H1 (cell line): ENCODE measurements at regions not wholly inside any gene's neighbourhood (a gene's known extent, or its start where the extent isn't known, plus 50 kb on each side); places are given as distances from the start of the nearest gene placed in this dataset.

Experiments used
- CTCF ChIA-PET: fragments of 300-600 bp; sonication (Branson Sonifier 250); formaldehyde crosslinking; loops from one replicate; lab custom pipeline; 2021; ENCODE audit not compliant: partially characterized antibody; lab: Charles Lee
- POLR2A ChIA-PET: fragments of 300-600 bp; sonication (Branson Sonifier 250); formaldehyde crosslinking; loops from one replicate; lab custom pipeline; 2021; ENCODE audit warnings: inconsistent platforms; ENCODE audit not compliant: partially characterized antibody; lab: Charles Lee
- DNase-seq, 2 experiments: peaks; one replicate each; pipeline versions ENCODE4 v3.0.0 to v3.0.0-alpha.2; 2010 to 2022; ENCODE audit warnings: low spot score in 2 of 2, low read depth in 1 of 2, mixed read lengths in 1 of 2
- FAIRE-seq: peaks from 2 replicates; lab custom pipeline; 2011; peaks lifted over from hg19 to GRCh38; lab: Jason Lieb, UNC
- H2AFZ ChIP-seq: 2 replicates; pipeline ENCODE4 v1.8.1; 2012; ENCODE audit warnings: low read length, inconsistent platforms
- H2AK5ac ChIP-seq: 2 replicates; pipeline ENCODE4 v1.6.1; 2013; ENCODE audit warnings: low read depth, low read length
- H2BK120ac ChIP-seq: replicated peaks from 2 replicates; pipeline ENCODE3; 2013; ENCODE audit warnings: low read depth, low read length, inconsistent platforms
- H2BK12ac ChIP-seq: 2 replicates; pipeline ENCODE4 v1.6.1; 2013; ENCODE audit warnings: low read depth, low read length
- H2BK15ac ChIP-seq: 2 replicates; pipeline ENCODE4 v1.6.1; 2013; ENCODE audit warnings: low read length
- H2BK20ac ChIP-seq: 2 replicates; pipeline ENCODE4 v1.6.1; 2013; ENCODE audit warnings: low read length
- H2BK5ac ChIP-seq: 2 replicates; pipeline ENCODE4 v1.6.1; 2013; ENCODE audit warnings: low read depth, low read length
- H3K14ac ChIP-seq: 2 replicates; pipeline ENCODE4 v1.6.1; 2013; ENCODE audit warnings: inconsistent platforms; ENCODE audit not compliant: insufficient read length
- H3K18ac ChIP-seq: 2 replicates; pipeline ENCODE4 v1.6.1; 2013; ENCODE audit warnings: low read length; ENCODE audit errors: extremely low read depth
- H3K23ac ChIP-seq: 2 replicates; pipeline ENCODE4 v1.6.1; 2013; ENCODE audit warnings: inconsistent platforms; ENCODE audit not compliant: insufficient read length
- H3K23me2 ChIP-seq: 2 replicates; pipeline ENCODE4 v1.6.1; 2013; ENCODE audit warnings: low read depth, low read length
- H3K27ac ChIP-seq: 2 replicates; pipeline ENCODE4 v1.6.1; 2011; ENCODE audit warnings: low read depth, low read length, inconsistent platforms
- H3K27me3 ChIP-seq, 4 experiments: replicated peaks in 1 of 4; 1 replicate in 1 of 4; 2 replicates in 3 of 4; pipeline versions ENCODE4 v1.6.1 to v1.8.1; 2011 to 2013; ENCODE audit warnings: low read length in 3 of 4, mild to moderate bottlenecking in 3 of 4, inconsistent platforms in 2 of 4, mixed read lengths in 2 of 4, moderate library complexity in 1 of 4; ENCODE audit not compliant: control insufficient read depth in 3 of 4, insufficient read depth in 3 of 4; ENCODE audit errors: extremely low read depth in 1 of 4
- H3K36me3 ChIP-seq, 4 experiments: 2 replicates each; pipeline versions ENCODE4 v1.6.1 to v1.8.1; 2011 to 2013; ENCODE audit warnings: mild to moderate bottlenecking in 4 of 4, low read length in 3 of 4, moderate library complexity in 2 of 4, control low read depth in 1 of 4, inconsistent platforms in 1 of 4; ENCODE audit not compliant: insufficient read depth in 4 of 4, control insufficient read depth in 2 of 4
- H3K4ac ChIP-seq: replicated peaks from 2 replicates; pipeline ENCODE3; 2013; ENCODE audit warnings: low read length, low read depth, mixed read lengths, inconsistent platforms; ENCODE audit not compliant: insufficient read length
- H3K4me1 ChIP-seq, 4 experiments: replicated peaks in 1 of 4; 1 replicate in 1 of 4; 2 replicates in 3 of 4; pipeline versions ENCODE4 v1.6.1 to v1.8.1; 2011 to 2013; ENCODE audit warnings: low read length in 3 of 4, inconsistent platforms in 2 of 4, mixed read lengths in 1 of 4; ENCODE audit not compliant: insufficient read depth in 4 of 4, control insufficient read depth in 3 of 4
- H3K4me2 ChIP-seq, 2 experiments: 2 replicates each; pipeline versions ENCODE4 v1.6.1 to v1.8.1; 2011 to 2013; ENCODE audit warnings: low read depth in 2 of 2, low read length in 2 of 2, control low read depth in 1 of 2, inconsistent platforms in 1 of 2, mild to moderate bottlenecking in 1 of 2; ENCODE audit not compliant: insufficient read depth in 1 of 2
- H3K4me3 ChIP-seq, 4 experiments: fragments of 200-600, 300-600 bp in 1 of 4; sonication (generic), shearing (Covaris generic), sonication (Bioruptor Twin) in 1 of 4; 2 replicates each; pipeline versions ENCODE4 v1.5.1 to v1.8.1; 2011 to 2016; ENCODE audit warnings: low read length in 4 of 4, low read depth in 3 of 4, control low read depth in 2 of 4, inconsistent platforms in 2 of 4, mild to moderate bottlenecking in 2 of 4, mixed read lengths in 1 of 4, moderate library complexity in 1 of 4; ENCODE audit not compliant: insufficient read depth in 2 of 4; ENCODE audit errors: extremely low read depth in 1 of 4
- H3K56ac ChIP-seq: replicated peaks from 2 replicates; pipeline ENCODE3; 2013; ENCODE audit warnings: low read depth, mild to moderate bottlenecking, mixed read lengths, low read length, inconsistent platforms; ENCODE audit not compliant: insufficient read length
- H3K79me1 ChIP-seq: 2 replicates; pipeline ENCODE4 v1.6.1; 2013; ENCODE audit warnings: low read depth, low read length, control low read depth
- H3K79me2 ChIP-seq, 2 experiments: 2 replicates each; pipeline versions ENCODE4 v1.6.1 to v1.8.1; 2012 to 2013; ENCODE audit warnings: low read length in 2 of 2, mild to moderate bottlenecking in 2 of 2, inconsistent platforms in 1 of 2; ENCODE audit not compliant: insufficient read depth in 2 of 2, control insufficient read depth in 1 of 2
- H3K9ac ChIP-seq, 4 experiments: replicated peaks in 1 of 4; 1 replicate in 1 of 4; 2 replicates in 3 of 4; pipeline versions ENCODE4 v1.6.1 to v1.8.1; 2011 to 2013; ENCODE audit warnings: low read depth in 3 of 4, low read length in 3 of 4, control low read depth in 2 of 4, mild to moderate bottlenecking in 2 of 4, moderate library complexity in 2 of 4, inconsistent platforms in 1 of 4; ENCODE audit errors: extremely low read depth in 1 of 4
- H3K9me3 ChIP-seq, 2 experiments: 2 replicates each; pipeline versions ENCODE4 v1.6.1 to v1.8.1; 2012 to 2013; ENCODE audit warnings: mild to moderate bottlenecking in 2 of 2, moderate library complexity in 2 of 2, control low read depth in 1 of 2, inconsistent platforms in 1 of 2, low read depth in 1 of 2, low read length in 1 of 2, mixed read lengths in 1 of 2; ENCODE audit not compliant: insufficient read depth in 2 of 2
- H4K20me1 ChIP-seq, 2 experiments: replicated peaks in 1 of 2; 2 replicates each; pipeline versions ENCODE3 to v1.8.1; 2011 to 2013; ENCODE audit warnings: inconsistent platforms in 2 of 2, low read length in 2 of 2, mild to moderate bottlenecking in 1 of 2; ENCODE audit not compliant: insufficient read depth in 2 of 2, control insufficient read depth in 1 of 2
- H4K5ac ChIP-seq: 2 replicates; pipeline ENCODE4 v1.6.1; 2013; ENCODE audit warnings: low read length, low read depth, mixed read lengths, inconsistent platforms; ENCODE audit not compliant: insufficient read length
- H4K8ac ChIP-seq: 2 replicates; pipeline ENCODE4 v1.8.0; 2013; ENCODE audit warnings: mild to moderate bottlenecking, moderate library complexity, low read length, inconsistent platforms; ENCODE audit not compliant: insufficient read depth; ENCODE audit errors: extremely low read depth
- H4K91ac ChIP-seq: replicated peaks from 2 replicates; pipeline ENCODE3; 2013; ENCODE audit warnings: low read length, mixed read lengths, inconsistent platforms; ENCODE audit not compliant: insufficient read length
- TBP ChIP-seq: IDR thresholded peaks from 2 replicates; pipeline ENCODE4 v1.6.1; 2011; ENCODE audit warnings: low read depth, low read length, improper control_type of control experiment
- WGBS, 2 experiments: shearing (Covaris generic) in 1 of 2; methylation state at CpG; one replicate each; pipeline versions ENCODE4 v1.1.6 to v1.1.7; 2013 to 2015; ENCODE audit warnings: low lambda C conversion rate in 2 of 2, mixed read lengths in 2 of 2, inconsistent platforms in 1 of 2, low coverage in 1 of 2, missing lambda C conversion rate in 1 of 2; ENCODE audit not compliant: insufficient replicate concordance in 2 of 2, insufficient coverage in 1 of 2, insufficient read length in 1 of 2; ENCODE audit errors: extremely low coverage in 1 of 2, missing lambda C conversion rate in 1 of 2; 5-methylcytosine and 5-hydroxymethylcytosine counted together

DNA sequence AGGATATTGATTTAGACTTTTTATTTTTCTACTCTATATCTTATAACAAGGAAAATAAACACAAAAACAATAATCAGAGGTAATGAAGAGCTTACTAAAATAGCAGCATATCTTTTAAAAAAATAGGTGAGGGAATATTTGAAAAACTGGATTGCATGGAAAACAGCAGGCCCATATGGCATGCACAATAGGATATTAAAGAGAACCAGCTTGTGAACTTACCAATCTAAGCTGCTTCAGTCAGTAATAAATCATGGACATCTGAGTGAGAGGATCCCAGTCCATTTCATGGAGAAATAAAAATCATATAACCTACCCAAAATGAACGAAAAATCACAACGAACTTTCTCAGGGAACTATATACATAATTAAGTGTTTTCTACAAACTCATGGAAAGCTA lies 634.6 kb downstream of the ADCYAP1 start:
- DNase-seq = no peak
- no peak for TF ChIP-seq TBP
- Histone ChIP-seq H2BK5ac (no peak overlapping the region), H3K79me1 (no peaks in the 10 kb centered on the region), H2AK5ac (no peak overlapping the region), H3K4me3 (no peak overlapping the region), H4K8ac (no peak overlapping the region), H2BK12ac (no peak overlapping the region), H3K36me3 (no peaks in the 10 kb centered on the region), H3K9me3 (0 out of 4 replicates have a peak, but pooled peaks cover 0 to 2% of the 10 kb centered on the region in 2 experiments), H4K20me1 (no peaks in the 10 kb centered on the region), H4K5ac (no peak overlapping the region), H2BK20ac (no peak overlapping the region), H3K56ac (no peak overlapping the region), H3K4ac (no peak overlapping the region), H3K23ac (no peak overlapping the region), H3K23me2 (no peaks in the 10 kb centered on the region), H4K91ac (no peak overlapping the region), H3K4me2 (no peak overlapping the region), H3K14ac (no peak overlapping the region), H2AFZ (no peak overlapping the region), H3K9ac (no peak overlapping the region), H2BK120ac (no peak overlapping the region), H3K27me3 (peaks cover 0 to 1% (median 0%) of the 10 kb centered on the region in 4 experiments; a peak in 1 of 7 replicates), H3K18ac (no peak overlapping the region), H3K4me1 (no peaks in the 10 kb centered on the region), H2BK15ac (no peak overlapping the region), H3K79me2 (no peaks in the 10 kb centered on the region), H3K27ac (no peak overlapping the region)
- FAIRE-seq = no peak
- ChIA-PET POLR2A (no interaction called here), CTCF (interaction anchor here (2.1 kb wide), 1 partner anchor 12 kb away, joined by 4 read pairs; no protein-coding TSS in a partner anchor)
- 93% methylated on average over 2 of the region's 2 CpGs; no CpG with 5 or more reads in 1 of the 2 experiments for WGBS, 2 experiments
